H9 (cell line): ENCODE measurements at regions not wholly inside any gene's neighbourhood (a gene's known extent, or its start where the extent isn't known, plus 50 kb on each side); places are given as distances from the start of the nearest gene placed in this dataset.

Source experiments
- DNase-seq: peaks from one replicate; pipeline ENCODE4 v3.0.0-alpha.2; 2017
- H2AFZ ChIP-seq: one replicate; pipeline ENCODE4 v1.6.1; 2013; ENCODE audit warnings: mild to moderate bottlenecking, low read length, control low read depth, moderate library complexity
- H2AK5ac ChIP-seq: 2 replicates; pipeline ENCODE4 v1.6.1; 2013; ENCODE audit warnings: low read length, control low read depth, mixed read lengths; ENCODE audit not compliant: insufficient read length
- H2BK120ac ChIP-seq: one replicate; pipeline ENCODE4 v1.6.1; 2013; ENCODE audit warnings: low read depth, mild to moderate bottlenecking, low read length, control low read depth, inconsistent platforms; ENCODE audit not compliant: poor library complexity, severe bottlenecking
- H2BK12ac ChIP-seq: 2 replicates; pipeline ENCODE4 v1.6.1; 2013; ENCODE audit warnings: low read length, control low read depth, mixed read lengths, low read depth; ENCODE audit not compliant: insufficient read length
- H2BK15ac ChIP-seq: 2 replicates; pipeline ENCODE4 v1.6.1; 2013; ENCODE audit warnings: low read depth, low read length, control low read depth
- H2BK20ac ChIP-seq: one replicate; pipeline ENCODE4 v1.6.1; 2013; ENCODE audit warnings: low read depth, mild to moderate bottlenecking, low read length, control low read depth, inconsistent platforms; ENCODE audit not compliant: poor library complexity, severe bottlenecking
- H2BK5ac ChIP-seq: 2 replicates; pipeline ENCODE4 v1.6.1; 2013; ENCODE audit warnings: low read length, control low read depth, mixed read lengths; ENCODE audit not compliant: insufficient read length
- H3K14ac ChIP-seq: 2 replicates; pipeline ENCODE4 v1.6.1; 2013; ENCODE audit warnings: low read length, control low read depth; ENCODE audit not compliant: insufficient read depth
- H3K18ac ChIP-seq: 2 replicates; pipeline ENCODE4 v1.6.1; 2013; ENCODE audit warnings: low read depth, mild to moderate bottlenecking, mixed read lengths, low read length, control low read depth; ENCODE audit not compliant: insufficient read length
- H3K23ac ChIP-seq: 2 replicates; pipeline ENCODE4 v1.6.1; 2013; ENCODE audit warnings: low read length, control low read depth, mixed read lengths, low read depth; ENCODE audit not compliant: insufficient read length
- H3K23me2 ChIP-seq: 2 replicates; pipeline ENCODE4 v1.6.1; 2013; ENCODE audit warnings: low read depth, mild to moderate bottlenecking, mixed read lengths, low read length, control low read depth; ENCODE audit not compliant: insufficient read length, poor library complexity, severe bottlenecking
- H3K27ac ChIP-seq: 2 replicates; pipeline ENCODE4 v1.5.1; 2013; ENCODE audit warnings: low read length, control low read depth, mixed read lengths, low read depth; ENCODE audit not compliant: insufficient read length
- H3K27me3 ChIP-seq: 2 replicates; pipeline ENCODE4 v1.6.1; 2013; ENCODE audit warnings: low read length, control low read depth, inconsistent platforms; ENCODE audit not compliant: insufficient read depth
- H3K4ac ChIP-seq: 2 replicates; pipeline ENCODE4 v1.6.1; 2013; ENCODE audit warnings: low read depth, mild to moderate bottlenecking, control low read depth, inconsistent platforms, low read length, moderate library complexity
- H3K4me1 ChIP-seq: 2 replicates; pipeline ENCODE4 v1.6.1; 2013; ENCODE audit warnings: low read length, control low read depth, inconsistent platforms; ENCODE audit not compliant: insufficient read depth
- H3K4me2 ChIP-seq: 2 replicates; pipeline ENCODE4 v1.6.1; 2013; ENCODE audit warnings: low read length, control low read depth, mixed read lengths; ENCODE audit not compliant: insufficient read length, insufficient read depth
- H3K56ac ChIP-seq: 2 replicates; pipeline ENCODE4 v1.6.1; 2013; ENCODE audit warnings: low read depth, mild to moderate bottlenecking, mixed read lengths, low read length, control low read depth; ENCODE audit not compliant: insufficient read length
- H3K79me1 ChIP-seq: 2 replicates; pipeline ENCODE4 v1.6.1; 2013; ENCODE audit warnings: low read depth, mild to moderate bottlenecking, moderate library complexity, low read length, control low read depth, inconsistent platforms; ENCODE audit not compliant: insufficient read depth, poor library complexity, severe bottlenecking
- H3K79me2 ChIP-seq: 2 replicates; pipeline ENCODE4 v1.6.1; 2013; ENCODE audit warnings: low read length, control low read depth, inconsistent platforms; ENCODE audit not compliant: insufficient read depth
- H3K9ac ChIP-seq: 2 replicates; pipeline ENCODE4 v1.6.1; 2013; ENCODE audit warnings: low read length, control low read depth, mixed read lengths; ENCODE audit not compliant: insufficient read length; ENCODE audit errors: extremely low read depth
- H3K9me3 ChIP-seq: one replicate; pipeline ENCODE4 v1.6.1; 2013; ENCODE audit warnings: low read depth, low read length, inconsistent platforms; ENCODE audit not compliant: control insufficient read depth
- H3T11ph ChIP-seq: one replicate; pipeline ENCODE4 v1.6.1; 2013; ENCODE audit warnings: mild to moderate bottlenecking, low read length, control low read depth, inconsistent platforms
- H4K20me1 ChIP-seq: one replicate; pipeline ENCODE4 v1.6.1; 2013; ENCODE audit not compliant: control insufficient read depth, insufficient read length, insufficient read depth
- H4K5ac ChIP-seq: 2 replicates; pipeline ENCODE4 v1.6.1; 2013; ENCODE audit warnings: low read depth, mild to moderate bottlenecking, mixed read lengths, low read length, control low read depth; ENCODE audit not compliant: insufficient read length
- H4K8ac ChIP-seq: replicated peaks from 2 replicates; pipeline ENCODE4 v1.6.1; 2013; ENCODE audit warnings: low read length, control low read depth, mixed read lengths, low read depth; ENCODE audit not compliant: insufficient read length
- H4K91ac ChIP-seq: 2 replicates; pipeline ENCODE4 v1.6.1; 2013; ENCODE audit warnings: low read depth, mild to moderate bottlenecking, moderate library complexity, mixed read lengths, low read length, control low read depth; ENCODE audit not compliant: insufficient read length
- H3K27ac Mint-ChIP-seq, 3 experiments: 2 replicates in 2 of 3; 3 replicates in 1 of 3; pipeline ENCODE4 v1.8.0; 2020 to 2021; ENCODE audit warnings: mixed read lengths in 3 of 3, mild to moderate bottlenecking in 1 of 3, moderate library complexity in 1 of 3
- H3K27me3 Mint-ChIP-seq: 2 replicates; pipeline ENCODE4 v1.8.0; 2021; ENCODE audit warnings: low read depth, mild to moderate bottlenecking, moderate library complexity, mixed read lengths
- H3K36me3 Mint-ChIP-seq, 3 experiments: 2 replicates in 2 of 3; 3 replicates in 1 of 3; pipeline ENCODE4 v1.8.0; 2020 to 2021; ENCODE audit warnings: low read depth in 3 of 3, mixed read lengths in 3 of 3; ENCODE audit not compliant: insufficient read depth in 1 of 3
- H3K4me1 Mint-ChIP-seq, 2 experiments: 2 replicates each; pipeline ENCODE4 v1.8.0; 2020; ENCODE audit warnings: mixed read lengths in 2 of 2
- H3K4me3 Mint-ChIP-seq, 2 experiments: 2 replicates in 1 of 2; 3 replicates in 1 of 2; pipeline ENCODE4 v1.8.0; 2020 to 2021; ENCODE audit warnings: mild to moderate bottlenecking in 2 of 2, mixed read lengths in 2 of 2, moderate library complexity in 1 of 2
- H3K9me3 Mint-ChIP-seq, 2 experiments: 2 replicates in 1 of 2; 3 replicates in 1 of 2; pipeline ENCODE4 v1.8.0; 2020; ENCODE audit warnings: mild to moderate bottlenecking in 2 of 2, mixed read lengths in 2 of 2, moderate library complexity in 1 of 2
- WGBS: extraction: QIAGEN DNeasy Blood & Tissue Kit; methylation state at CpG from one replicate; pipeline ENCODE4 v1.1.7; 2013; ENCODE audit warnings: missing lambda C conversion rate, low lambda C conversion rate, mixed read lengths; ENCODE audit not compliant: insufficient read length; ENCODE audit errors: extremely low coverage; 5-methylcytosine and 5-hydroxymethylcytosine counted together
- TF ChIP-seq, protein P1 (sequence below): fragments of 200-600 bp; sonication (generic); conservative IDR thresholded peaks from 3 replicates; pipeline ENCODE4 v1.8.0; 2021; ENCODE audit warnings: antibody characterized with exemption, mild to moderate bottlenecking

DNA sequence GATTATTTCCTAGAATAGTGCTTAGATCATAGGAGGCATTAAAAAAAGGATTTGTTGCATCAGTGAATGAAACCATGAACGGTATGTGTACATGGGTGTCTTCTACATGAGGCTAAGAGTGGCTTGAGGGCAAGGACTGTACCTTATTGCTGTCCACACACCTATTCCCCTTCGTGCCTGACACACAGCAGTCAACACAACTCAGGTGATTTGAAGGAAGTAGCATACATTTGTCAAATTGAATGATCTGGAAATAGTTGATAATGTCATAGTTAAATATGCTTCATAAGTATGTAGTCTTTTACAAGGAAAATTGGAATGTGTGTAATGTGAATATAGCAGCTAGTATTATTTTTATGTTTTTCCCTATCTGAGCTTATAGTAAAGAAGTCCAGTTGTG, 189.0 kb upstream of the DAB1 start:
- no peak overlapping the region for H3T11ph ChIP-seq
- H3K9ac ChIP-seq: no peak overlapping the region
- H3K9me3 ChIP-seq: no peaks in the 10 kb centered on the region
- DNase-seq: no peak
- no peak overlapping the region for H3K14ac ChIP-seq
- H2BK20ac ChIP-seq: no peak overlapping the region
- H3K27ac ChIP-seq: no peak overlapping the region
- H3K56ac ChIP-seq: no peak overlapping the region
- no peak overlapping the region for H4K8ac ChIP-seq
- no peaks in the 10 kb centered on the region for H4K20me1 ChIP-seq
- H3K27me3 ChIP-seq: no peaks in the 10 kb centered on the region
- H3K79me1 ChIP-seq: no peaks in the 10 kb centered on the region
- no peak overlapping the region for H2BK120ac ChIP-seq
- no peak overlapping the region for H4K91ac ChIP-seq
- Mint-ChIP-seq H3K27me3 (no peaks in the 10 kb centered on the region), H3K4me3 (no peak overlapping the region), H3K4me1 (no peaks in the 10 kb centered on the region; a peak in 1 of 4 replicates), H3K27ac (no peak overlapping the region), H3K9me3 (no peaks in the 10 kb centered on the region), H3K36me3 (no peaks in the 10 kb centered on the region)
- H3K23me2 ChIP-seq: no peaks in the 10 kb centered on the region
- no peak overlapping the region for H4K5ac ChIP-seq
- no peak overlapping the region for H2AFZ ChIP-seq
- H3K79me2 ChIP-seq: no peaks in the 10 kb centered on the region
- no peak overlapping the region for H2BK15ac ChIP-seq
- H3K18ac ChIP-seq: no peak overlapping the region
- H2BK5ac ChIP-seq: no peak overlapping the region
- WGBS: no CpG with 5 or more reads among the region's 2 CpGs
- H2AK5ac ChIP-seq: no peak overlapping the region
- H3K23ac ChIP-seq: no peak overlapping the region
- no peak overlapping the region for H3K4ac ChIP-seq
- TF ChIP-seq, protein P1, sequence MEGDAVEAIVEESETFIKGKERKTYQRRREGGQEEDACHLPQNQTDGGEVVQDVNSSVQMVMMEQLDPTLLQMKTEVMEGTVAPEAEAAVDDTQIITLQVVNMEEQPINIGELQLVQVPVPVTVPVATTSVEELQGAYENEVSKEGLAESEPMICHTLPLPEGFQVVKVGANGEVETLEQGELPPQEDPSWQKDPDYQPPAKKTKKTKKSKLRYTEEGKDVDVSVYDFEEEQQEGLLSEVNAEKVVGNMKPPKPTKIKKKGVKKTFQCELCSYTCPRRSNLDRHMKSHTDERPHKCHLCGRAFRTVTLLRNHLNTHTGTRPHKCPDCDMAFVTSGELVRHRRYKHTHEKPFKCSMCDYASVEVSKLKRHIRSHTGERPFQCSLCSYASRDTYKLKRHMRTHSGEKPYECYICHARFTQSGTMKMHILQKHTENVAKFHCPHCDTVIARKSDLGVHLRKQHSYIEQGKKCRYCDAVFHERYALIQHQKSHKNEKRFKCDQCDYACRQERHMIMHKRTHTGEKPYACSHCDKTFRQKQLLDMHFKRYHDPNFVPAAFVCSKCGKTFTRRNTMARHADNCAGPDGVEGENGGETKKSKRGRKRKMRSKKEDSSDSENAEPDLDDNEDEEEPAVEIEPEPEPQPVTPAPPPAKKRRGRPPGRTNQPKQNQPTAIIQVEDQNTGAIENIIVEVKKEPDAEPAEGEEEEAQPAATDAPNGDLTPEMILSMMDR: no peak
- H3K4me2 ChIP-seq: no peak overlapping the region
- no peak overlapping the region for H2BK12ac ChIP-seq
- no peaks in the 10 kb centered on the region for H3K4me1 ChIP-seq
